Heart left ventricle (tissue), 13 donors: ENCODE measurements at regions not wholly inside any gene's neighbourhood (a gene's known extent, or its start where the extent isn't known, plus 50 kb on each side); places are given as distances from the start of the nearest gene placed in this dataset.

Experiments used
- CTCF ChIP-seq, 12 donors: fragments of 200-600 bp; sonication (generic) in 4 of 12; IDR thresholded peaks; one replicate each; pipeline versions ENCODE4 v1.5.0 to v1.8.0; 2018 to 2022; ENCODE audit warnings: antibody characterized with exemption in 12 of 12, mild to moderate bottlenecking in 5 of 12
- POLR2A ChIP-seq, 2 donors: fragments of 450-650 bp; IDR thresholded peaks; one replicate each; pipeline ENCODE4 v1.6.1; 2017; ENCODE audit warnings: antibody characterized with exemption in 2 of 2, mild to moderate bottlenecking in 2 of 2, moderate library complexity in 2 of 2
- donor health status: ischemic (EF 13 %, LVEDD 7.1; RV severe dilation, severe dysfunction).
- donor health status: DM: no; HTN: yes; CAD: no.
- donor health status: DM: no; HTN: no; CAD: no.
- donor health status: ischemic (EF 25% LVEDD 6.9; RV normal size, moderate dysfunction).
- donor health status: ischemic (EF 25% LVEDD 5.7; RV mildly dilated, moderate dysfunction).
- donor health status: ischemic (EF 35%, LVEDD 5.7; RV mildly dilated, moderate dysfunction).
- donor health status: nonischemic (EF 11% LVEDD 7.7; RV severe dilation, severe dysfunction).
- donor health status: DM: yes; HTN: yes; CAD: no.
- donor health status: PGD.
- donor health status: ischemic (EF 29% LVEDD 5.4; RV normal size, mild dysfunction).
- donor health status: nonischemic (EF 23%, LVEDD 6.1; RV moderate dilation, normal function).

GRCh38 chr2:121137571-121137970 is 147.4 kb downstream of the TFCP2L1 start:
- TF ChIP-seq CTCF (IDR thresholded peaks at IDR 0.05) (no peak), POLR2A (IDR thresholded peaks at IDR 0.05) (no peak)
